B cell (primary cell): ENCODE measurements at regions not wholly inside any gene's neighbourhood (a gene's known extent, or its start where the extent isn't known, plus 50 kb on each side); places are given as distances from the start of the nearest gene placed in this dataset.

ENCODE experiments used
- ATAC-seq: fragments of 200-7000 bp; cut with Tn5 transposase; one replicate; pipeline ENCODE4 v1.10.0; 2021; ENCODE audit warnings: low read depth, mild to moderate bottlenecking, moderate number of reproducible peaks, moderate library complexity
- CTCF ChIA-PET: fragments of 350-600 bp; sonication (Branson Sonifier 250); formaldehyde crosslinking; loops from one replicate; lab custom pipeline; 2021; ENCODE audit warnings: antibody characterized with exemption, inconsistent platforms; lab: Charles Lee
- POLR2A ChIA-PET: fragments of 350-600 bp; sonication (Branson Sonifier 250); formaldehyde crosslinking; loops from one replicate; lab custom pipeline; 2021; ENCODE audit warnings: antibody characterized with exemption; lab: Charles Lee
- DNase-seq: peaks from one replicate; pipeline ENCODE4 v3.0.0; 2013
- H2AFZ ChIP-seq: 2 replicates; pipeline ENCODE4 v1.6.1; 2012; ENCODE audit warnings: mild to moderate bottlenecking, low read depth, low read length; ENCODE audit not compliant: insufficient read depth, poor library complexity, severe bottlenecking
- H3K27ac ChIP-seq, 2 donors: 1 replicate in 1 of 2; 2 replicates in 1 of 2; pipeline ENCODE4 v1.5.1; 2012 to 2013; ENCODE audit warnings: low read length in 2 of 2, mild to moderate bottlenecking in 2 of 2, moderate library complexity in 1 of 2
- H3K27me3 ChIP-seq, 4 experiments: fragments of 200-600 bp in 1 of 4; sonication (generic) in 1 of 4; replicated peaks in 1 of 4; 1 replicate in 2 of 4; 2 replicates in 2 of 4; pipeline versions ENCODE4 v1.6.1 to v1.7.0; 2013 to 2016; ENCODE audit warnings: low read length in 3 of 4, mild to moderate bottlenecking in 2 of 4, mixed read lengths in 1 of 4, moderate library complexity in 1 of 4; ENCODE audit not compliant: insufficient read depth in 4 of 4, control insufficient read depth in 3 of 4; ENCODE audit errors: control extremely low read depth in 1 of 4
- H3K36me3 ChIP-seq, 2 experiments: replicated peaks in 1 of 2; 1 replicate in 1 of 2; 2 replicates in 1 of 2; pipeline versions ENCODE4 v1.6.1 to v1.7.1; 2013; ENCODE audit warnings: low read length in 1 of 2; ENCODE audit not compliant: insufficient read depth in 2 of 2, control insufficient read depth in 1 of 2; ENCODE audit errors: control extremely low read depth in 1 of 2, extremely low read depth in 1 of 2
- H3K4me1 ChIP-seq, 2 donors: fragments of 200-600 bp in 1 of 2; sonication (generic) in 1 of 2; 1 replicate in 1 of 2; 2 replicates in 1 of 2; pipeline versions ENCODE4 v1.5.1 to v1.6.1; 2013 to 2017; ENCODE audit warnings: low read length in 2 of 2; ENCODE audit not compliant: control insufficient read depth in 2 of 2, insufficient read depth in 2 of 2
- H3K4me2 ChIP-seq: replicated peaks from 2 replicates; pipeline ENCODE3; 2012; ENCODE audit warnings: mild to moderate bottlenecking, low read depth, low read length; ENCODE audit not compliant: poor library complexity, severe bottlenecking
- H3K4me3 ChIP-seq, 5 experiments: fragments of 200-600 bp in 1 of 5; sonication (generic) in 1 of 5; 1 replicate in 3 of 5; 2 replicates in 2 of 5; pipeline versions ENCODE4 v1.5.1 to v1.7.0; 2011 to 2016; ENCODE audit warnings: low read length in 4 of 5, mild to moderate bottlenecking in 4 of 5, low read depth in 2 of 5, control low read depth in 1 of 5, moderate library complexity in 1 of 5; ENCODE audit not compliant: insufficient read depth in 1 of 5; ENCODE audit errors: control extremely low read depth in 1 of 5, extremely low read depth in 1 of 5
- H3K79me2 ChIP-seq: fragments of 200-600 bp; sonication (generic); one replicate; pipeline ENCODE4 v1.6.0; 2016; ENCODE audit warnings: low read length; ENCODE audit not compliant: control insufficient read depth, insufficient read depth
- H3K9ac ChIP-seq: fragments of 200-600 bp; sonication (generic); 2 replicates; pipeline ENCODE4 v1.6.1; 2017; ENCODE audit warnings: mild to moderate bottlenecking, low read length, moderate library complexity
- H3K9me3 ChIP-seq, 3 donors: one replicate each; pipeline versions ENCODE4 v1.6.1 to v1.7.1; 2013; ENCODE audit warnings: low read length in 2 of 3; ENCODE audit not compliant: control insufficient read depth in 2 of 3, insufficient read depth in 1 of 3; ENCODE audit errors: control extremely low read depth in 1 of 3
- H4K20me1 ChIP-seq: 2 replicates; pipeline ENCODE4 v1.6.0; 2012; ENCODE audit warnings: mild to moderate bottlenecking, low read length; ENCODE audit not compliant: insufficient read depth, control insufficient read depth, poor library complexity, severe bottlenecking
- H3K27ac Mint-ChIP-seq: one replicate; pipeline ENCODE4 v1.8.0; 2021; ENCODE audit warnings: mixed read lengths
- H3K27me3 Mint-ChIP-seq: one replicate; pipeline ENCODE4 v1.8.0; 2021; ENCODE audit warnings: mixed read lengths
- H3K4me1 Mint-ChIP-seq: one replicate; pipeline ENCODE4 v1.8.0; 2021; ENCODE audit warnings: mixed read lengths
- H3K4me3 Mint-ChIP-seq: one replicate; pipeline ENCODE4 v1.8.0; 2021; ENCODE audit warnings: mixed read lengths
- H3K9me3 Mint-ChIP-seq: one replicate; pipeline ENCODE4 v1.8.0; 2022; ENCODE audit warnings: mixed read lengths; ENCODE audit not compliant: insufficient read depth
- CTCF ChIP-seq: fragments of 200-600 bp; IDR thresholded peaks from one replicate; pipeline ENCODE4 v1.8.0; 2022; ENCODE audit warnings: antibody characterized with exemption, mild to moderate bottlenecking
- EZH2 ChIP-seq: IDR thresholded peaks from 2 replicates; pipeline ENCODE4 v1.6.1; 2012; ENCODE audit warnings: borderline replicate concordance, low read depth, mild to moderate bottlenecking, moderate library complexity, low read length; ENCODE audit not compliant: insufficient read depth, poor library complexity, severe bottlenecking
- whole genome bisulfite sequencing: methylation state at CpG from one replicate; pipeline ENCODE4 v1.1.5; 2013; ENCODE audit warnings: missing lambda C conversion rate; ENCODE audit not compliant: insufficient coverage; 5-methylcytosine and 5-hydroxymethylcytosine counted together
- intact Hi-C: fragments of 100-400 bp; cut with micrococcal nuclease; formaldehyde crosslinking; loops from one replicate; pipeline ENCODE4 v1.10.0; 2022

- POLR2A ChIA-PET: no interaction called here
- no peaks in the 10 kb centered on the region for H3K27me3 Mint-ChIP-seq
- CTCF ChIA-PET: no interaction called here
- H3K27me3 ChIP-seq: no peaks in the 10 kb centered on the region
- H3K9me3 ChIP-seq: peaks cover 0 to 9% (median 0%) of the 10 kb centered on the region in 3 donors
- H3K4me2 ChIP-seq: no peak overlapping the region
- TF ChIP-seq EZH2 (no peak), CTCF (no peak)
- H4K20me1 ChIP-seq: no peaks in the 10 kb centered on the region
- no peaks in the 10 kb centered on the region for H3K79me2 ChIP-seq
- no peak overlapping the region for H3K9ac ChIP-seq
- intact Hi-C loops: no loop called here
- H2AFZ ChIP-seq: no peak overlapping the region
- no peaks in the 10 kb centered on the region for H3K4me1 ChIP-seq
- H3K27ac Mint-ChIP-seq: no peak overlapping the region
- peaks cover 7% of the 10 kb centered on the region for H3K9me3 Mint-ChIP-seq
- no peaks in the 10 kb centered on the region for H3K36me3 ChIP-seq
- no peak overlapping the region for H3K27ac ChIP-seq
- H3K4me3 Mint-ChIP-seq: no peak overlapping the region
- 100% methylated on average over 2 of the region's 2 CpGs for WGBS
- H3K4me1 Mint-ChIP-seq: peaks cover 14% of the 10 kb centered on the region
- DNase-seq (no peak), ATAC-seq (no peak)
- no peak overlapping the region for H3K4me3 ChIP-seq
Measured at GRCh38 chr12:90069711-90070110, 361.1 kb upstream of the ATP2B1 start.

DNA sequence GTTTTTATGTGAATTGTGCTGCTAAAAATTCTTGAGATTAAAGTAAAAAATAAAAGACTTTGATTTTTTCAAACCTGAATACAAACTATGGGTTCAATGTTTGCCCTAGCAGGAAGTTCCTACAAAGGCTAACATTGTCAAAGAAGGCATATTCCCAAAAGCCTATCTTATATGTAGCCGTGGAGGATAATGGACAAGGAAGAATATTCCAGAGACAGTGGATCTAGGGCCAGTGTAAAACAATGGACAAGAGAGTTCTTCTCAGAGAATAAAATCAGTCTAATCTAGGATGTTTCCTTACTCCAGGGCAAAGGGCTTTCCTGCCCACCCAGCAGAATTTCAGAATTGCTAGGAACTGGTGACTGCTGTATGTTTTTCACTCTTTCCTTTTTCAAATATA is 359.2 kb upstream of the ATP2B1 start:
- no peak for TF ChIP-seq EZH2
- no peak for TF ChIP-seq CTCF
- no peaks in the 10 kb centered on the region for H4K20me1 ChIP-seq
- no peak overlapping the region for H3K4me3 ChIP-seq
- intact Hi-C loops: no loop called here
- H3K36me3 ChIP-seq: no peaks in the 10 kb centered on the region
- no CpG with 5 or more reads among the region's 1 CpG for WGBS
- H3K27me3 Mint-ChIP-seq: no peaks in the 10 kb centered on the region
- H3K27me3 ChIP-seq: no peaks in the 10 kb centered on the region
- H3K27ac ChIP-seq: no peak overlapping the region
- no peak overlapping the region for H2AFZ ChIP-seq
- no peak overlapping the region for H3K9ac ChIP-seq
- peaks cover 7% of the 10 kb centered on the region for H3K9me3 Mint-ChIP-seq
- no peak for ATAC-seq
- H3K27ac Mint-ChIP-seq: no peak overlapping the region
- H3K4me3 Mint-ChIP-seq: no peak overlapping the region
- H3K4me1 ChIP-seq: no peaks in the 10 kb centered on the region
- no peak for DNase-seq
- CTCF ChIA-PET: no interaction called here
- no peaks in the 10 kb centered on the region for H3K79me2 ChIP-seq
- no peak overlapping the region for H3K4me2 ChIP-seq
- H3K9me3 ChIP-seq: peaks cover 0 to 9% (median 0%) of the 10 kb centered on the region in 3 donors
- H3K4me1 Mint-ChIP-seq: peaks cover 8% of the 10 kb centered on the region
- POLR2A ChIA-PET: no interaction called here
